ENCODE measurements at regions not wholly inside any gene's neighbourhood (a gene's known extent, or its start where the extent isn't known, plus 50 kb on each side); places are given as distances from the start of the nearest gene placed in this dataset.

- H3K4me1 Mint-ChIP-seq = no peaks in the 10 kb centered on the region
- H3K4me3 Mint-ChIP-seq = no peak overlapping the region
- no peaks in the 10 kb centered on the region for H3K9me3 Mint-ChIP-seq
- DNase-seq = no peak
- H3K36me3 Mint-ChIP-seq = no peaks in the 10 kb centered on the region
- CTCF ChIA-PET = no interaction called here
- peaks cover 12% of the 10 kb centered on the region for H3K27me3 Mint-ChIP-seq
- no peak overlapping the region for H3K27ac Mint-ChIP-seq
Observed at GRCh38 chr2:121944072-121944831, 188.8 kb downstream of the TSN start.

DNA sequence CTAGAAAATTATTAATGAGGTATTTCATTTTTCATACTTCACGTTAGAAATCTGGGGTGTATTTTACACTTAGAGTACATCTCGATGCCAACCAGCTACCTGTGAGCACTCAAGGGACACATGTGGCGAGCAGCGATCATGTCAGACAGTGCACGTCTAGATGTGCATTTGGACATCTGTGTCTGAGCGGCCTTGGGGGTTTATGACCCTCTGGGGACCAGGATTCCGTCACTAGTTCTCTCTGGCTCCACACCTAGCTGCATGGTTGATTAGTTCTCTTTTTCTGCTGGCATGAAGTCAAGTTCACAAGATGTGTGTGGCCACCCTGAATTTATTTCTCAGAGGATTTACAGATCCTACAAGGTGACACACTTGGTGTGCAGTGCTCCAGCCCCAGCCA, 192.2 kb downstream of the TSN start:
- no peak overlapping the region for H3K4me3 Mint-ChIP-seq
- no peak for DNase-seq
- H3K36me3 Mint-ChIP-seq = no peaks in the 10 kb centered on the region
- no peaks in the 10 kb centered on the region for H3K9me3 Mint-ChIP-seq
- H3K4me1 Mint-ChIP-seq = no peaks in the 10 kb centered on the region
- CTCF ChIA-PET = no interaction called here
- H3K27me3 Mint-ChIP-seq = peaks cover 6% of the 10 kb centered on the region
- no peak overlapping the region for H3K27ac Mint-ChIP-seq

GRCh38 chr2:121949271-121949670, 193.8 kb downstream of the TSN start:
- Mint-ChIP-seq H3K9me3 (no peaks in the 10 kb centered on the region), H3K4me1 (no peaks in the 10 kb centered on the region), H3K27me3 (peaks cover 7% of the 10 kb centered on the region), H3K4me3 (no peak overlapping the region), H3K27ac (no peak overlapping the region), H3K36me3 (no peaks in the 10 kb centered on the region)
- no peak for DNase-seq
- CTCF ChIA-PET = no interaction called here

GRCh38 chr2:121955426-121955825, 200.0 kb downstream of the TSN start:
- DNase-seq = no peak
- no peak overlapping the region for H3K27ac Mint-ChIP-seq
- CTCF ChIA-PET = no interaction called here
- no peak overlapping the region for H3K4me3 Mint-ChIP-seq
- no peaks in the 10 kb centered on the region for H3K4me1 Mint-ChIP-seq
- H3K36me3 Mint-ChIP-seq = no peaks in the 10 kb centered on the region
- H3K27me3 Mint-ChIP-seq = peaks cover 21% of the 10 kb centered on the region
- H3K9me3 Mint-ChIP-seq = no peaks in the 10 kb centered on the region

GRCh38 chr2:121955872-121956271, 200.4 kb downstream of the TSN start:
- no peak overlapping the region for H3K27ac Mint-ChIP-seq
- no peak overlapping the region for H3K4me3 Mint-ChIP-seq
- H3K36me3 Mint-ChIP-seq = no peaks in the 10 kb centered on the region
- H3K27me3 Mint-ChIP-seq = peaks cover 21% of the 10 kb centered on the region
- CTCF ChIA-PET = no interaction called here
- no peaks in the 10 kb centered on the region for H3K9me3 Mint-ChIP-seq
- no peaks in the 10 kb centered on the region for H3K4me1 Mint-ChIP-seq
- no peak for DNase-seq

DNA sequence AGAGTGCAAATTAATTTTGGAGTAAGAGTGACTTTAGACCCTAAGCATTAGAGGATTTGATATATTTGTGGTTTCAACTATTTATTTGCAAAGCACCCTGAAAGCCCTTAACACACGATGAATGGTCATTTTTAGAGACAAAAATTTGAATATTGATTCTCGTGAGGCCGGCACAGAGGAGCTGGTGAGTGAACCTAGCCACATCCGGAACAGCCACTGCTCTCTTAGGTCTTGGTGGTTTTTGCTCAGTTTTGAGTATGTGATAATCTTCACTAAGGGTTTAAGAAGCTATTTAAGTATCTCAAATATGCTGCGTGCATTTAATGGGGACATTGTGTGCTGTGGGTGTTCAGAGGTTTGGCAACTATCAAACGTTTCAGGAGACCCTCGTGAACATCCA, 204.8 kb downstream of the TSN start:
- Mint-ChIP-seq H3K4me1 (no peaks in the 10 kb centered on the region), H3K4me3 (no peak overlapping the region), H3K36me3 (no peaks in the 10 kb centered on the region), H3K9me3 (no peaks in the 10 kb centered on the region), H3K27me3 (peaks cover 10% of the 10 kb centered on the region), H3K27ac (no peak overlapping the region)
- DNase-seq = no peak
- CTCF ChIA-PET = no interaction called here

- Mint-ChIP-seq H3K27me3 (peaks cover 8% of the 10 kb centered on the region), H3K9me3 (no peaks in the 10 kb centered on the region), H3K36me3 (no peaks in the 10 kb centered on the region), H3K4me1 (no peaks in the 10 kb centered on the region), H3K4me3 (no peak overlapping the region), H3K27ac (no peak overlapping the region)
- no peak for DNase-seq
- CTCF ChIA-PET = no interaction called here
Observed at GRCh38 chr2:121961761-121962160, 206.3 kb downstream of the TSN start.

DNA sequence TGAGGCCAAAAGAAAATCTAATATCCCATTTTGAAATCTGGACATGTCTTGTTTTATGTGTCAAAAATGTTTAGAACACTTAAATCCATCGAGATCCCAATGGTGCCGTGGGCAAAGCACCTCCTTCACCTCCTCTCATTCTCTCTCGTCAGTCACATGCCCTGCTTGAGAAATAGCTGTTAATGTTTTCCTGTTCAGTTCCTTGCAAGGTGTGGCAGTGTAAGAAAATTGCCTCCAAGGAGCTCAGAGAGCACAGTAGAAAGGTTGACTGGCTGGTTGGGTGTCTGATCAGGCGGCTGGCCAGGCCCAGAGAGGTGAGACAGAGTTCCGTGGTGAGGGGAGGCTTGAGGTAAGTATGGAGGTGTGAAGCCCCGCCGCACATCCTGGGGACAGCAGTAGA, 210.2 kb downstream of the TSN start:
- Mint-ChIP-seq H3K27me3 (peaks cover 8% of the 10 kb centered on the region), H3K27ac (no peak overlapping the region), H3K4me3 (no peak overlapping the region), H3K9me3 (no peaks in the 10 kb centered on the region), H3K36me3 (no peaks in the 10 kb centered on the region), H3K4me1 (no peaks in the 10 kb centered on the region)
- CTCF ChIA-PET = no interaction called here
- no peak for DNase-seq

- peaks cover 13% of the 10 kb centered on the region for H3K27me3 Mint-ChIP-seq
- no peak overlapping the region for H3K27ac Mint-ChIP-seq
- no peak for DNase-seq
- no peaks in the 10 kb centered on the region for H3K36me3 Mint-ChIP-seq
- H3K4me3 Mint-ChIP-seq = no peak overlapping the region
- CTCF ChIA-PET = no interaction called here
- H3K4me1 Mint-ChIP-seq = no peaks in the 10 kb centered on the region
- no peaks in the 10 kb centered on the region for H3K9me3 Mint-ChIP-seq
Observed at GRCh38 chr2:121966663-121967062, 211.2 kb downstream of the TSN start.

DNA sequence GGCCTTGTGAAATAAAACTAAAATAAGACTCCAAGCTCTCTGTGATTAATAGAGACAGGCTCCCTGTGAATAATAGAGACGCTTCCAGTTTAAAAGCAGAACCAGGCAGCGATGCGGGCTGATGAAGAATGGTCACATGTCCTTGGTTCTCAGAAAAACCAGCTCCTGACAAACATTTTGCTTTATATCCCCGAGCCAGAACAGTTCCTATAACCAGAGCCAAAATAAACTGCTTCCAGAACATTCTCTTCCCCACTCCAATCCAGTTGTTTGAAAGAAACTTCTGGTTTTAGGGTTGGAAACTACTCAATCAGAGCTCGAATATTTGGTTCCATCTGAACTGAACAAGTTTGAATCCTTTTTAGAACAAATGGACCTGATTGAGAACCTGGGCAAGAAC, 213.7 kb downstream of the TSN start:
- Mint-ChIP-seq H3K4me3 (no peak overlapping the region), H3K9me3 (no peaks in the 10 kb centered on the region), H3K27ac (no peak overlapping the region), H3K36me3 (no peaks in the 10 kb centered on the region), H3K27me3 (peaks cover 13% of the 10 kb centered on the region), H3K4me1 (no peaks in the 10 kb centered on the region)
- CTCF ChIA-PET = interaction anchor here (0.6 kb wide), 1 partner anchor 482 kb away, joined by 3 read pairs; no protein-coding TSS in a partner anchor
- DNase-seq = no peak

DNA sequence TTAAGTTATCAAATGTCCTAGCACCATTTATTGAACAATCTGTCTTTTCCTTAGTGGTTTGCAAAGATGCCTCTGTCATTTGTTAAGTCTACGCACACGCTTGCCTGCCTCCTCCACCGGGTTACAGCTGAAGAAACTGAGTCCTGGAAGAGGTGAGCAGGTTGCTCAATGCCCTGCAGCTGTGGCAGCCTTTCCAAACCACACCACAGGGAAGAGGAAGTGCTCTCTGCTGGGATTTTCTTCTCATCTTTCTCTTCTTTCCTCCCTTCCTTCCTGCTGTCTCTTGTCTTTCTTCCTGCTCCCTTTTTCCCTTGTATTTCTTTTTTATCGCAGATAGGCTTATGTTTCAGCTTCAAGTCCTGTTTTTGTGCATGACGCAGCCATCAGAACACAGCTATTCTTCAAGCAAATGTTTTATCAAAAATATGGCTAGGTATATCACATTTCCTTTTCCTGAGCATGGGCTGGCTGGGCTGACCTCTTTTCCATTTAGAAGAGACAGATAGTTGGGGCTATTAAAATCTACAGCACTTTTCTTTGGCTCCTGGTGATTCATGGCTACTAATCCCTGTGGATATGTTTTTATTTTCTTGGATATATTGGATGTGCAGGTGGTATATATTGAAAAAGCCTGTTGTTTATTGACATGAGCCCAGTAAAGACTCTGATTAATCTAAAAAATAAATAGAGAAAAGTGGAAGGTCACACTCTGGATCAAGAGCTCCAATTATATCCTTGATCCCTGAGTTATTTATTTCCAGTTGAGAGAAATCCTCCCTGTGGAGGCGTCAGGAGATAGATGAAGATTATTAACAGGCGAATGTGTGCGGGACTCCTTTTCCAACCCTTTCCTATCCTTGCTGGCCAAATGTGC, 214.6 kb downstream of the TSN start:
- DNase-seq = no peak
- no peaks in the 10 kb centered on the region for H3K4me1 Mint-ChIP-seq
- H3K27ac Mint-ChIP-seq = no peak overlapping the region
- CTCF ChIA-PET = interaction anchor here (0.6 kb wide), 2 partner anchors 175 to 482 kb away, joined by 3 read pairs; no protein-coding TSS in a partner anchor
- H3K9me3 Mint-ChIP-seq = no peaks in the 10 kb centered on the region
- no peaks in the 10 kb centered on the region for H3K36me3 Mint-ChIP-seq
- H3K4me3 Mint-ChIP-seq = no peak overlapping the region
- H3K27me3 Mint-ChIP-seq = peaks cover 13% of the 10 kb centered on the region

DNA sequence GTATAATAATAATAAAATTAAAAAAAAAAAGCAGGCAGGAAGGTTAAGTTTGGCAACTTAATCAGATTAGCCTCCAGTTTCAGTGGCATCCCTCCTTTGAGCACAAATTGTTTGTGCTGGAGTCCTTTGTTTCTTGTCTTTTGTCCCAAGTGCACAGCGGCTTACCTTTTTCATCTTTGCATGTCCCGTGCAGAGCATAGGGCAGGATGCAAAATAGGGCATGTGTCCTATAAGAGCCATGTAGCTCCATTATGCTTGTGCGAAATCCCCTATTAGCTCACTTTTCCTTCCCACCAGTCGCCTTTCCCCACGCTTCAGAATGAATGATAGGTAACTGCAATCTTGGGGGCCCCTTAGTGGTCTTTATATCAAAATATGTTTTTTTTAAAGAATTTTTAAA, 216.8 kb downstream of the TSN start:
- H3K36me3 Mint-ChIP-seq = no peaks in the 10 kb centered on the region
- no peak overlapping the region for H3K4me3 Mint-ChIP-seq
- H3K27me3 Mint-ChIP-seq = peaks cover 13% of the 10 kb centered on the region
- CTCF ChIA-PET = no interaction called here
- no peaks in the 10 kb centered on the region for H3K4me1 Mint-ChIP-seq
- H3K27ac Mint-ChIP-seq = no peak overlapping the region
- DNase-seq = no peak
- no peaks in the 10 kb centered on the region for H3K9me3 Mint-ChIP-seq

DNA sequence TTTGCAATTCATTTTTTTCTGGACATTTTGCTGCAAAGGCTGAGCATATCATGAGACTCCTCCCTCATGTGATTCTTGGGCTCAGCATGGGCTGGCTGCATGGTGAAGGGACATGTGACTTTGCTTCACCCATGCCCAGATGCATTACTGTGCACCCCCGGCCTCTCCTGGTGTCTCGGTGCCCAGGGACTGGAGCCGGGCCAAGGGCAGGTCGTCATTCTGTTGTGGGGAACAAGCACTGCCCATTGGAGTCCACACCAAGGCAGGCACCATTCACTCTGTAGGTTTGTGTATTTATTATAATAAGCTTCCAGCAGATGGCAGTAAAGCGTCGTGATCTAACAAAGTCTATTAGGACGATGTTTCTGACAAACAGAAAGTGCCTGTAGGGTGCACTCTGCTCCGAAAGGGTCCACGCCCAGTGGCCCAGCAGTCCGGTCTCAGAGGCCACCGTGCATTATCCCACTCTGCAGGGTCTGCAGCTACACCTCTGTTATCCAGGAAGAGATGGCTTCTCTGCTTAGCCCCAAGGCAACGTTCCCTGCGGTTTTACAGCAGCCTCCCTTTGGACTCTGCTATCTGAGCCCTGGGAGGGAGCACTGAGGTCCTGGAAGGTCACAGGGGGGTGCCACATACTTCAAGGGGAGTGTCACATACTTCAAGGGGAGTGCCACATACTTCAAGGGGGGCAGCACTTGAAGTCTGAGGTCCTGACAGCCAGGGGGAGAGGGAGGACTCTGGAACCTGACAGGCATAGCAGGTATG, 219.6 kb downstream of the TSN start:
- H3K27ac Mint-ChIP-seq = no peak overlapping the region
- H3K36me3 Mint-ChIP-seq = no peaks in the 10 kb centered on the region
- no peaks in the 10 kb centered on the region for H3K4me1 Mint-ChIP-seq
- CTCF ChIA-PET = interaction anchor here (1.0 to 1.2 kb wide), 3 partner anchors 24 to 475 kb away, joined by 3 to 5 read pairs (median 4); no protein-coding TSS in a partner anchor
- DNase-seq = peak; percentile 55
- H3K4me3 Mint-ChIP-seq = peak overlapping the region; percentile 15
- H3K9me3 Mint-ChIP-seq = no peaks in the 10 kb centered on the region
- H3K27me3 Mint-ChIP-seq = peaks cover 5% of the 10 kb centered on the region

GRCh38 chr2:121976926-121977325, 221.5 kb downstream of the TSN start:
- DNase-seq = no peak
- CTCF ChIA-PET = interaction anchor here (1.0 kb wide), 1 partner anchor 158 kb away, joined by 3 read pairs; no protein-coding TSS in a partner anchor
- no peaks in the 10 kb centered on the region for H3K9me3 Mint-ChIP-seq
- H3K27me3 Mint-ChIP-seq = no peaks in the 10 kb centered on the region
- no peak overlapping the region for H3K27ac Mint-ChIP-seq
- H3K4me3 Mint-ChIP-seq = no peak overlapping the region
- H3K4me1 Mint-ChIP-seq = no peaks in the 10 kb centered on the region
- no peaks in the 10 kb centered on the region for H3K36me3 Mint-ChIP-seq

Measured in activated naive CD4-positive, alpha-beta T cell treated with anti-CD3 and anti-CD28 coated beads, Interleukin-2, amount 10 ng/mL, durations not matched to agents 7 days and 5 days (primary cell).